SK-MEL-5 (cell line): ENCODE measurements at regions not wholly inside any gene's neighbourhood (a gene's known extent, or its start where the extent isn't known, plus 50 kb on each side); places are given as distances from the start of the nearest gene placed in this dataset.

Experiments used
- DNase-seq: peaks from one replicate; pipeline ENCODE4 v3.0.0-alpha.2; 2016; ENCODE audit warnings: low read depth, low spot score
- in situ Hi-C: cut with HindIII; loops from 2 replicates; pipeline ENCODE4 v1.10.0; 2016; ENCODE audit warnings: low sequenced_read_pairs, high pct_unique_total_duplicates, low pct_unique_long_range_greater_than_20kb

DNA sequence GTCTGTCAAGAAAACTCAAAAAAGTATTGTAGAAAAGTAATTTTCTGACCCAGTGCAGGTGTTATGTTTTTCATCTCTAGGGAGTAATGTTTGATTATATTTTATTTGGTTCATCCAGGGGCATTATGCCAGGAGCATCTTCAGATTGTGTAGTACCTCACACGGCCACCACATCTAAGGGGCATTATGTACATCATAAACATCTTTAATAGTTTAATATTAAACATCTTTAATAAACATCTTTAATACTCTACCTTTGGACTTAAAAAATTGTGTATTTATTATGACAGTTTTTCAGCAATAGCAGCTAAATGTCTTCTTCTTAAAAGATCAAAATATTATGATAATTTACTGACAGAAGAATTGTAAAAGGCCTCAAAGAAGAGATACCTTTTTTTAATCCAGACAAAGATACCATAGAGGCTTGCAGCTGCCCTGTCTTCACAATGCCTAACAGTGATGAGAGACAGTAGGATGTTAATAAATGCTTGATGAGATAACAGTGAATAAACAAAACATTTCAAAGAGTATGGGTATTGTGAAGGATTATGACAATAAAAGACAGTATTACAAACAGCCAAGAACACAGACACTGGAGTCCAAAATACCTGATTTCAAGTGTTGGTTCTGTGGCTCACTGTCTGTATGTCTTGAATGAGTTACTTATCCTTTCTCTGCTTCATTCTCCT is 240.9 kb upstream of the ADGRL2 start:
- in situ Hi-C loops: no loop called here
- no peak for DNase-seq

DNA sequence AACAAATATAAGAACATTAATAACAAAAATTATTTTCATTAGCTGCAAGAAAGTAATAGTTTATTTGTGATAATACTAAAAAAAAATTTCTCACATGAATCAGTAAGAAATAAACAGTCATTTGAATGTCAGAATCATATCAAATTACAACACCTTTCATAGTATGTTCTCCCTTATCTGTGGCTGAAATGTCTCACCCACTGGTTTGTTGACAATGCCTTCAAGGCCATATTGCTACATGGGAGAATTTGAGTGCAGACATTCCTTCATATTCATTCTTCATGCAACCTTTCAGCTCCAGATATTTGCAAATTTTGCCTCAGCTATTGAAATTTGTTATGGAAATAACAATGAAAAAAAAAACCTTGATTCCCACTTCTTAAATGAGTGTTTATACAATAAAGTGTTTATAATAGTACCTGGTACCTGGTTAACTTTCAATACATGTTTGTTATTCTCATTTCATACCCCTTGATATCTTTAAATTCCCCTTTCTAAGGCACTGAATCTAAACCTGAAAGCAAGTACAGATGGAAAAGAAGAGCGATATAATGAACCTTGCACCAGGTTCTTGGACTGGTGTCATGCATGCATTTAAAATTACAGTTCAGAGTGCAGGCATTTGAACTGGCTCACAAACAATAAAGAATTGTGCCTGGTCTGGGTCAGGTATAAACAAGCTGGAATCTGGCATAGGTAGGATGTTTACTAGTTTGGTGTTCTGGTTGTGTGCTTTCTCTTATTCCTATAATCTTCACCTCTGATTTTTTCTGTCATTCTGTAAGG is 242.2 kb upstream of the ADGRL2 start:
- in situ Hi-C loops: no loop called here
- DNase-seq: no peak

GRCh38 chr1:81556968-81557367 is 243.8 kb upstream of the ADGRL2 start:
- no peak for DNase-seq
- in situ Hi-C loops: no loop called here

GRCh38 chr1:81554534-81554933 is 246.2 kb upstream of the ADGRL2 start:
- in situ Hi-C loops: no loop called here
- no peak for DNase-seq

DNA sequence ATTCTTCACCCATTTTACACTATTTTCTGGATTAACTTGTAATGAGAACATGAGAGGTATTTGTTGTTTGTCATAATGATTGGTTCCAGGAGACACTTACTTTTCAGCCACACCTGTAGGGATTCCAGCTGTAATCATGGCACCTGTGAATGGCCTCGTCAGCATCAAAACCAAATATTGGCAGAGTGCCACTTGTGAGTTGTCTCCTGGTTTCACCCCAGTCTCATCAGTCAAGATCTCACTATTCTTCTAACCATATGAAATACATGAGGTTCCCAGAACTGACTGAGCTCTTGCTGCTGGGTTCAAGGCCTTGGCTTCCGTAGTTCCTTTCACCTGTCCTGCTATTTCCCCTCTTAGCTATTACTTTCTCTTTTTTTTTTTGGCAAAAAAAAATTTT is 246.6 kb upstream of the ADGRL2 start:
- in situ Hi-C loops: no loop called here
- DNase-seq: no peak

- in situ Hi-C loops: no loop called here
These were observed 247.2 kb upstream of the ADGRL2 start for GRCh38 chr1:81553503-81553902.

DNA sequence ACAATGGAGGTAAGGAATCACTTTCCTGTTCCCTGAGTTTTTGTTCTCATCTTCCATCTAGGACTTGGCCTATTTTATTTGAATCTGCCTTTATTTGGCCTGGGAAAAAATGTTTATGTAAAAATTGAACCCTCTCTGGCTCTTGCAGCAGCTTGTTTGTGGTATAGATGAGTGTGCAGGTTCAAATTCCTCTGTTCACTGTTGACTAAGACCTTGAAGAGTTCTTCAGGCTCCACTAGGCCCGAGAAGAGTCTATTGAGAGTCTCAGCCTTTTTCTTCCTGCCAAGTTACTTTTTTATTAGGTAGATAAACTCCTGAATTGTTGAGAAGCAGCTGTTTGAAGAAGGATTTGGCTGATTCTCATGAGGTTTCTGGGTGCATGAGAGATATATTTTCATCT is 248.8 kb upstream of the ADGRL2 start:
- in situ Hi-C loops: no loop called here
- DNase-seq: no peak

More at GRCh38 chr1:81553503-81553902, 247.2 kb upstream of the ADGRL2 start:
- DNase-seq: no peak

GRCh38 chr1:81550753-81551152 is 250.0 kb upstream of the ADGRL2 start:
- in situ Hi-C loops: no loop called here
- DNase-seq: no peak

DNA sequence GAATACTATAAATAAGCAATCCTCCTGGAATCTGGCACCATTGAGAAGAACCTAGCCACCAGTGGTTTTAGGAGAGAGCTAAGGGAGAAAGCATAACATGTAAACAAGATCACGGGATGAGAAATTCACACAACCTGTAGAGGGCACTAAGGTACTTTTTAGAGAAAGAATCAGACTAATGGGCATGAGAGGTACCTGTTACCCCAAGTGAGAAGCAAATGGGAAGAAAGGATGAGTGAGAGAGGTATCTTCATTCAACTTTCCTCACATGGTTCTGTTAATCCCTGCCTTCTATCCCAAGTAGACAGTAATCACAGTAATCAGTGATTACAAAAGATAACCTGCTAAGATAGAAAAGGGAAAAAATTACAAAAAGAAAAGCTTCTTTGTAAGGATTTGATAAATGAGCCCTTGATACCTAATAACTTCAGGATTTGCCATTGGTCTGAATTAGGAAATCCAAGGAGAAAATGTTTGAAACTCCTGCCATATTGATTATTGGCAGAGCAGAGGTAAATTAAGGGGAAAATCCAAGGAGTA is 251.1 kb upstream of the ADGRL2 start:
- in situ Hi-C loops: no loop called here
- peak; percentile 22 for DNase-seq

DNA sequence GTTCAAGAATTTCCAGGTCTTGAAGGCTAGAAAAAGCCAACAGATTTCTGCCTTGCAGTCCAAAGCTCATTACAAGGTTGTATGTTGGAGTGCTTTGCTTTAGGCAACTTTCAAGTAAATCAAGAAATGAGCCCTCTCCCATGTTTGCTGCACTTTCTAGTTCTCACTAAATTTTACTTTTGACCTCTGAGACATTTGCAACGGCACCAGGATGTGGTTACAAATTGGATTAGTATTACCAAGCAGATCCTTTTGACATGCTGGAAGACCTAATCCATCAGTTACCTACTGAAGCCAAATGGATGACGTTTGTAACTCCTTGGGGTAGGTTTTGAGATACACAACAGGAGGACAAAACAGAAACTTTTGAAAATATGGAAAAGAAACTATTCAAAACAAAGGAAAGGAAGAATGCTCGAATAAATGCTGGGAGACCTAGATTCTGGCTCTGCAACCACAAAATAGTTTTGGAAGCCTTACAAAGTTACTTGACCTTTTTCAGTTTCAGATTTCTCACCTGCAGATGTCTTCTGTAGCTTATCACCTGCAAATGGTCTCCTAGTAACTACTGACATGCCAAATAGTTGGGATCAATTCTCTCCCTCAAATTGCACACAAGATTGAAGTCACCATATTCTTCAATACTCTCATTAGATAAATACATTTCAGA is 251.7 kb upstream of the ADGRL2 start:
- in situ Hi-C loops: no loop called here

DNA sequence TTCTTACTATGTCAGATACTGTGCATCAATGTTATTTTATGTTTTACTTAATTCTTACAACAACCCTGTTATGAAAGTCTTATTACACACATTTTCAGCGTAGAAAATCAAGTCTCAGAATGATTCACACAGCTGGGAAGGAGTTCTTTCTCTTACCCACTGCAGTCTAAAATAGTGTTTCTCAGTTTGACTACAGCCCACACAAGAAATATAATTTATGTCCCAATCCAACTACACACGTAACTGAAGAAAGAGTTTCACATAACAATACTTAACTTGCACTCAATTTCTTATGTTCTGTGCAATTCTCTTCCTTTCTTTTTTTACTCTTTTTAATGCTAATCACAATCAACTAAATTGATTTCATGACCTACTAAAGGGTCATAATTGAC is 252.8 kb upstream of the ADGRL2 start:
- in situ Hi-C loops: no loop called here
- no peak for DNase-seq

More for the DNA sequence above, 251.7 kb upstream of the ADGRL2 start:
- DNase-seq: no peak

- peak; percentile 34 for DNase-seq
- in situ Hi-C loops: no loop called here
These were observed 253.3 kb upstream of the ADGRL2 start for GRCh38 chr1:81547261-81547911.

DNA sequence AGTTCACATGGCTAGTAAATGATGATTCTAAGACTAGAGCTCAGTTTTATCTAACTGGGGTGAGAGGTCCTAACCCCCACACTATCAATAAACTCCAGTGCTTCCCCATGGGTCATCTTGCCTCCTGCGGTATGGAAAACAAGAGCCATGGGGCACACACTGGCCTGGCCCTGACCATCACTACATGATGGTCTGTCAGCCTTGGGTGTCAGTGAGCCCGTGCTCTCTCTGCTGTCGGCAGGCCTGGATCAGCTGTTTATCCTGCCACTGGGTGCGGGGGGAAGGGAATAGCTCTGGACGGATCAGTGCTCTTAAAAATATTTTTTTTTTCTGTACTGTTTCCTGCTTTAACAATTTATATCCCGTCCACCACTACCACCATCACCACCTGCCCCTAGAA is 255.0 kb upstream of the ADGRL2 start:
- in situ Hi-C loops: no loop called here
- no peak for DNase-seq

DNA sequence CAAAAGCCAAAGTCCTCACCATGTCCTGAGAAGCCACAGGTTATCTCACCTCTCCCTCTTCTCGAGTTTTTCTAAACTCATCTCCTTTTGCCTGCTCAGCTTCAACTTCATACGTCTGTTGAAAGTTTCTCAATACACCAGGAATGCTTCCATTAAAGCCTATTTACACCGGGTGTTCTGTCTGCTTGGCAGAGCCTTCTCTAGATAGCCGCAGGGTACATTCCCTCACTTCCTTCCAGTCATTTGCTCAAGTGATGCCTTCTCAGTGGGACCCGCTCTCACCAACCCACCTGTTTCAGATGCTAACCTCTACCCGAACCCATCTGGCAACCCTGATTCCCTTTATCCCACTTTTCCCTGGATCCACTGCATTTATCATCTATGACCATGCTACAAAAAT is 257.0 kb upstream of the ADGRL2 start:
- DNase-seq: no peak
- in situ Hi-C loops: no loop called here

DNA sequence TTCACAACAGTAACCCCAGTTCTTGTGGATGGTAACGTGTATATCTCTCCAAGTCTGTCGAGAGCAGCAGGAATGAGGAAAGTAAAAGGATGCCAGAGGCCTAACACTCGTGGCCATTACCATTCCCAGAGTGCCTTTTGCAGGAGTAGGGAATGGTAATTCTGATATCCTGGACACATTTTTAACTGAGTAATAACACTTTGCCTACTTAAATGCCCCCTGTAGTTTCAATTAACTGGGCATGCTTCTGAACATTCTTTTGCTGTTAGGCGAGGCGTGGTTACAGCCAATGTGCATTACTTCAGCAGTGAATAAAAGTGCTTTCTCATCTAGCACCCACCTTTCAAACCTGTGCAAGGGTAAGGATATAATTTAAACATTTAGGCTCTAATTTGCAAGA is 258.5 kb upstream of the ADGRL2 start:
- no peak for DNase-seq
- in situ Hi-C loops: no loop called here

DNA sequence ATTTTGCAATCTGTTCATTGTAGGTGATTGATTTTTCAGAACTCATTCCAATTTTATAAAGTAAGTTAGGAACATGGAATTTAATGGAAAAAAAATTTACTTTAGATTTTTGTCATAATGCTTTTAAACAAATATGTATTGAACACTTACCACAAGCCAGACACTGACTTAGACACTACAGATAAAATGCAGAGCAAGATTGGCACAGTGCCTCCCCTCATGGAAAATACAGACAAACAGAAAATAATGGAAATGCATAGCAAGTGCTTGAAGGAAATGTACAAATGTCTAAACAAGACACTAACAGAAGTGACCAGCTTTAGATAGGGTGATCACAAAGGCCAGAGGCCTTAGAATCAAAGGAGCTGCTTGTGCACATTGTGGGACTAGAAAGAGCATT is 260.5 kb upstream of the ADGRL2 start:
- DNase-seq: no peak
- in situ Hi-C loops: no loop called here

- in situ Hi-C loops: no loop called here
- DNase-seq: no peak
These were observed 271.7 kb upstream of the ADGRL2 start for GRCh38 chr1:81529014-81529413.

DNA sequence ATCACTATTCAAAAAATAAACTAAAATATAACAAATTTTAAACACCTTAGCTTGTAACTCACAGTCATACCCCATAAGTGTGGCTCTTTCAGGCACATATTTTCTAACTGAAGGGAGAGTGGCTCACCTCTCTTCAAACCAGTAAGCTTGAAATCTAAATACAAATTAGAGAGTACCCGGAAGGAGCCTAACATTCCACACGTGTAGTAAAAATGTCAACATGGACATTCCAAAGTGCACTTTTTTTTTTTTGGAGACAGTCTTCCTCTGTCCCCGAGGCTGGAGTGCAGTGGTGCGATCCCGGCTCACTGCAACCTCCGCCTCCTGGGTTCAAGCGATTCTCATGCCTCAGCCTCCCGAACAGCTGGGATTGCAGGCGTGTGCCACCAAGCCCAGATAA is 275.6 kb upstream of the ADGRL2 start:
- no peak for DNase-seq
- in situ Hi-C loops: no loop called here
